HepG2 (cell line): ENCODE measurements at regions not wholly inside any gene's neighbourhood (a gene's known extent, or its start where the extent isn't known, plus 50 kb on each side); places are given as distances from the start of the nearest gene placed in this dataset.

Experiments
- ATAC-seq: fragments of 200-7000 bp; cut with Tn5 transposase; 3 replicates; pipeline ENCODE4 v1.9.1; 2020; ENCODE audit warnings: mild to moderate bottlenecking, moderate library complexity
- BruUV-seq: library from RNA; stranded (reverse); fragments of 400-500 nt; replicated peaks from 2 replicates; lab custom pipeline; 2021; lab: Mats Ljungman, UMichigan
- CTCF ChIA-PET: fragments of 300-600 bp; formaldehyde crosslinking; extraction: SDS; loops from one replicate; lab custom pipeline; 2021; ENCODE audit warnings: low total read pairs, inconsistent platforms, low intra/inter-chr PET ratio; lab: Yijun Ruan, JAX
- POLR2A ChIA-PET: fragments of 350-600 bp; sonication (Branson Sonifier 250); formaldehyde crosslinking; loops from one replicate; lab custom pipeline; 2020; ENCODE audit warnings: antibody characterized with exemption, inconsistent platforms; lab: Yijun Ruan, JAX
- DNase-seq: peaks from one replicate; pipeline ENCODE4 v3.0.0-alpha.2; 2015; ENCODE audit warnings: low spot score
- FAIRE-seq: peaks from 3 replicates; lab custom pipeline; 2011; peaks lifted over from hg19 to GRCh38; lab: Jason Lieb, UNC
- H2AFZ ChIP-seq: one replicate; pipeline ENCODE4 v1.6.1; 2011; ENCODE audit warnings: low read length, inconsistent platforms
- H3K27ac ChIP-seq: fragments of 300-600 bp; 3 replicates; pipeline ENCODE4 v1.8.0; 2011; ENCODE audit warnings: mixed run types, mild to moderate bottlenecking, mixed read lengths, low read length, inconsistent platforms; ENCODE audit not compliant: insufficient read depth; ENCODE audit errors: extremely low read length
- H3K27me3 ChIP-seq, 2 experiments: fragments of 200-600 bp in 1 of 2; 2 replicates in 1 of 2; 3 replicates in 1 of 2; pipeline versions ENCODE4 v1.6.0 to v1.8.0; 2011; ENCODE audit warnings: low read length in 2 of 2, mild to moderate bottlenecking in 2 of 2, moderate library complexity in 2 of 2, inconsistent platforms in 1 of 2; ENCODE audit not compliant: insufficient read depth in 2 of 2, control insufficient read depth in 1 of 2
- H3K36me3 ChIP-seq, 2 experiments: fragments of 200-600 bp in 1 of 2; replicated peaks in 1 of 2; 2 replicates in 1 of 2; 3 replicates in 1 of 2; pipeline versions ENCODE4 v1.5.1 to v1.8.0; 2011; ENCODE audit warnings: low read length in 2 of 2, inconsistent platforms in 1 of 2; ENCODE audit not compliant: insufficient read depth in 2 of 2, control insufficient read depth in 1 of 2
- H3K4me1 ChIP-seq: 2 replicates; pipeline ENCODE4 v1.5.1; 2012; ENCODE audit warnings: low read length, inconsistent platforms; ENCODE audit not compliant: insufficient read depth
- H3K4me2 ChIP-seq: 2 replicates; pipeline ENCODE4 v1.6.0; 2011; ENCODE audit warnings: low read depth, low read length, inconsistent platforms
- H3K4me3 ChIP-seq, 3 experiments: fragments of 200-600 bp in 1 of 3; sonication (generic), shearing (Covaris generic) in 1 of 3; replicated peaks in 1 of 3; 2 replicates each; pipeline ENCODE4 v1.5.1; 2011 to 2016; ENCODE audit warnings: low read length in 3 of 3, inconsistent platforms in 2 of 3, low read depth in 2 of 3, mild to moderate bottlenecking in 2 of 3, control low read depth in 1 of 3, mixed read lengths in 1 of 3; ENCODE audit not compliant: insufficient read depth in 1 of 3
- H3K79me2 ChIP-seq: one replicate; pipeline ENCODE4 v1.6.1; 2011; ENCODE audit warnings: low read length, inconsistent platforms; ENCODE audit not compliant: insufficient read depth
- H3K9ac ChIP-seq: 2 replicates; pipeline ENCODE4 v1.6.0; 2011; ENCODE audit warnings: mild to moderate bottlenecking, low read depth, low read length, inconsistent platforms; ENCODE audit not compliant: insufficient read depth
- H3K9me3 ChIP-seq: 2 replicates; pipeline ENCODE4 v1.5.1; 2012; ENCODE audit warnings: mild to moderate bottlenecking, low read length
- H4K20me1 ChIP-seq: 2 replicates; pipeline ENCODE4 v1.6.0; 2011; ENCODE audit warnings: inconsistent platforms, mild to moderate bottlenecking, low read length, moderate library complexity; ENCODE audit not compliant: insufficient read depth
- DMAP1 ChIP-seq: IDR thresholded peaks from 2 replicates; pipeline ENCODE4 v1.6.1; 2016
- FOXP1 ChIP-seq, 2 experiments: fragments of 450-650 bp in 1 of 2; IDR thresholded peaks; 2 replicates each; pipeline ENCODE4 v1.6.1; 2017 to 2018; ENCODE audit warnings: antibody characterized with exemption in 1 of 2
- HIVEP1 ChIP-seq: sonication (generic); formaldehyde crosslinking; IDR thresholded peaks from 2 replicates; pipeline ENCODE4 v1.4.0; 2020; ENCODE audit warnings: mild to moderate bottlenecking, missing genetic modification reagents
- KLF15 ChIP-seq: sonication (generic); formaldehyde crosslinking; IDR thresholded peaks from 2 replicates; pipeline ENCODE4 v1.8.1; 2023; ENCODE audit warnings: borderline replicate concordance, mild to moderate bottlenecking, inconsistent platforms, missing genetic modification reagents, mixed read lengths
- KMT2B ChIP-seq: IDR thresholded peaks from 2 replicates; pipeline ENCODE4 v1.6.1; 2016; ENCODE audit warnings: missing genetic modification reagents, missing compliant biosample characterization
- NFE2L1 ChIP-seq: sonication (generic); formaldehyde crosslinking; IDR thresholded peaks from 2 replicates; pipeline ENCODE4 v1.4.0; 2020; ENCODE audit warnings: missing genetic modification reagents, mild to moderate bottlenecking, borderline replicate concordance
- NFE2L2 ChIP-seq: fragments of 150-350 bp; IDR thresholded peaks from 2 replicates; pipeline ENCODE4 v1.6.1; 2014; ENCODE audit warnings: low read length
- SMAD1 ChIP-seq: sonication (generic); formaldehyde crosslinking; IDR thresholded peaks from 2 replicates; pipeline ENCODE4 v1.4.0; 2020; ENCODE audit warnings: missing genetic modification reagents, low read depth, mild to moderate bottlenecking, borderline replicate concordance
- SNAPC2 ChIP-seq: sonication (generic); formaldehyde crosslinking; IDR thresholded peaks from 2 replicates; pipeline ENCODE4 v1.8.1; 2022; ENCODE audit warnings: mild to moderate bottlenecking, missing genetic modification reagents
- SP140L ChIP-seq: sonication (generic); formaldehyde crosslinking; IDR thresholded peaks from 2 replicates; pipeline ENCODE4 v1.4.0; 2020; ENCODE audit warnings: missing genetic modification reagents, borderline replicate concordance
- ZFP82 ChIP-seq: sonication (generic); formaldehyde crosslinking; IDR thresholded peaks from 2 replicates; pipeline ENCODE4 v1.5.1; 2020; ENCODE audit warnings: mild to moderate bottlenecking, missing genetic modification reagents, borderline replicate concordance
- ZNF263 ChIP-seq: sonication (generic); formaldehyde crosslinking; IDR thresholded peaks from 2 replicates; pipeline ENCODE4 v1.4.0; 2020; ENCODE audit warnings: missing genetic modification reagents
- ZNF737 ChIP-seq: sonication (generic); formaldehyde crosslinking; IDR thresholded peaks from 2 replicates; pipeline ENCODE4 v1.5.0; 2020; ENCODE audit warnings: missing genetic modification reagents, mild to moderate bottlenecking, borderline replicate concordance
- WGBS: methylation state at CpG from one replicate; pipeline ENCODE4 v1.1.6; 2017; ENCODE audit warnings: low lambda C conversion rate; 5-methylcytosine and 5-hydroxymethylcytosine counted together
- in situ Hi-C: cut with HindIII; loops from 2 replicates; pipeline ENCODE4 v1.10.0; 2017; ENCODE audit warnings: low pct_unique_long_range_greater_than_20kb; ENCODE audit not compliant: extremely low pct_ligation_motif_present
- intact Hi-C: fragments of 100-400 bp; cut with micrococcal nuclease; formaldehyde crosslinking; loops from one replicate; pipeline ENCODE4 v1.10.0; 2022; ENCODE audit not compliant: unreplicated experiment
- TF ChIP-seq, protein P1 (sequence below): sonication (generic); formaldehyde crosslinking; IDR thresholded peaks from 2 replicates; pipeline ENCODE4 v1.4.0; 2020; ENCODE audit warnings: low read depth, mild to moderate bottlenecking, missing genetic modification reagents
- TF ChIP-seq, protein P2 (sequence below): sonication (generic); formaldehyde crosslinking; IDR thresholded peaks from 2 replicates; pipeline ENCODE4 v1.4.0; 2020; ENCODE audit warnings: mild to moderate bottlenecking, missing genetic modification reagents
- TF ChIP-seq, protein P3 (sequence below): IDR thresholded peaks from 2 replicates; pipeline ENCODE4 v1.6.1; 2018; ENCODE audit warnings: missing genetic modification reagents, mild to moderate bottlenecking, missing compliant biosample characterization
- TF ChIP-seq, protein P4 (sequence below): sonication (generic); formaldehyde crosslinking; IDR thresholded peaks from 2 replicates; pipeline ENCODE4 v1.4.0; 2020; ENCODE audit warnings: missing genetic modification reagents
- TF ChIP-seq, protein P5 (sequence below): sonication (generic); formaldehyde crosslinking; IDR thresholded peaks from 2 replicates; pipeline ENCODE4 v1.4.0; 2020; ENCODE audit warnings: missing genetic modification reagents; ENCODE audit errors: not compliant biosample characterization
- TF ChIP-seq, protein P6 (sequence below): IDR thresholded peaks from 2 replicates; pipeline ENCODE4 v1.4.0; 2020; ENCODE audit warnings: mild to moderate bottlenecking, missing genetic modification reagents

DNA sequence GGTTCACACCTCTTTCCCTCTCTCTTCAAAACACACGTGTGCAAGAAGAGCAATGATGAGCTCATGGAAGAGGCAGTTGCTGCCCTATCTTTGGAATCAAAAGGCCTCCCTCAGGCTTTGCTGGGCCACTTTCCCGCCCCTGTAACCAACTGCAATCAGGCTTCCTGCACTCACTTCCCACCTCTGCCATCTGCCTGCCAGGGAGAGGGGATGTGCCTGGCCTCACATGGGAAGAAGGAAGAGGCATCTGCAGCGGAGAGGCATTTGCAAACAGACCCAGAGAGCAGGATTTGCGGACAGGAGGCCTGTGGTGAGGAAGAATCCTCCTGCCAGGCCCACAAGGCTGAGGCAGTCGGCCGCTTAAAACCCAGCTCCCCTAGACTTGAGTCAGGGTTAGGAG, 175.6 kb upstream of the ATP10A start:
- H3K27me3 ChIP-seq, result no peaks in the 10 kb centered on the region
- no peak for DNase-seq
- WGBS, result 3% methylated on average over 3 of the region's 6 CpGs
- ATAC-seq, result no peak
- FAIRE-seq, result no peak
- H3K9ac ChIP-seq, result no peak overlapping the region
- intact Hi-C loops (no loop called here), in situ Hi-C loops (no loop called here)
- no TSS peak for BruUV-seq
- no peaks in the 10 kb centered on the region for H3K79me2 ChIP-seq
- TF ChIP-seq FOXP1 (IDR thresholded peaks at IDR 0.05) (no peak), FOXP1 (CRISPR knock-in tag; IDR thresholded peaks at IDR 0.05) (no peak), HIVEP1 (no peak), DMAP1 (CRISPR knock-in tag) (no peak), SNAPC2 (no peak), SP140L (CRISPR knock-in tag) (no peak), NFE2L2 (no peak), ZNF737 (CRISPR knock-in tag) (no peak), ZFP82 (CRISPR knock-in tag) (no peak), NFE2L1 (no peak), KMT2B (CRISPR knock-in tag) (no peak), SMAD1 (no peak), ZNF263 (CRISPR knock-in tag) (no peak), KLF15 (CRISPR knock-in tag) (no peak)
- TF ChIP-seq, protein P1, sequence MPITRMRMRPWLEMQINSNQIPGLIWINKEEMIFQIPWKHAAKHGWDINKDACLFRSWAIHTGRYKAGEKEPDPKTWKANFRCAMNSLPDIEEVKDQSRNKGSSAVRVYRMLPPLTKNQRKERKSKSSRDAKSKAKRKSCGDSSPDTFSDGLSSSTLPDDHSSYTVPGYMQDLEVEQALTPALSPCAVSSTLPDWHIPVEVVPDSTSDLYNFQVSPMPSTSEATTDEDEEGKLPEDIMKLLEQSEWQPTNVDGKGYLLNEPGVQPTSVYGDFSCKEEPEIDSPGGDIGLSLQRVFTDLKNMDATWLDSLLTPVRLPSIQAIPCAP, result no peak
- TF ChIP-seq, protein P2, sequence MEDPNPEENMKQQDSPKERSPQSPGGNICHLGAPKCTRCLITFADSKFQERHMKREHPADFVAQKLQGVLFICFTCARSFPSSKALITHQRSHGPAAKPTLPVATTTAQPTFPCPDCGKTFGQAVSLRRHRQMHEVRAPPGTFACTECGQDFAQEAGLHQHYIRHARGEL (CRISPR knock-in tag), result no peak
- TF ChIP-seq, protein P3, sequence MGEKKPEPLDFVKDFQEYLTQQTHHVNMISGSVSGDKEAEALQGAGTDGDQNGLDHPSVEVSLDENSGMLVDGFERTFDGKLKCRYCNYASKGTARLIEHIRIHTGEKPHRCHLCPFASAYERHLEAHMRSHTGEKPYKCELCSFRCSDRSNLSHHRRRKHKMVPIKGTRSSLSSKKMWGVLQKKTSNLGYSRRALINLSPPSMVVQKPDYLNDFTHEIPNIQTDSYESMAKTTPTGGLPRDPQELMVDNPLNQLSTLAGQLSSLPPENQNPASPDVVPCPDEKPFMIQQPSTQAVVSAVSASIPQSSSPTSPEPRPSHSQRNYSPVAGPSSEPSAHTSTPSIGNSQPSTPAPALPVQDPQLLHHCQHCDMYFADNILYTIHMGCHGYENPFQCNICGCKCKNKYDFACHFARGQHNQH (CRISPR knock-in tag), result no peak
- TF ChIP-seq, protein P4, sequence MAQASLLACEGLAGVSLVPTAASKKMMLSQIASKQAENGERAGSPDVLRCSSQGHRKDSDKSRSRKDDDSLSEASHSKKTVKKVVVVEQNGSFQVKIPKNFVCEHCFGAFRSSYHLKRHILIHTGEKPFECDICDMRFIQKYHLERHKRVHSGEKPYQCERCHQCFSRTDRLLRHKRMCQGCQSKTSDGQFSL, result no peak
- TF ChIP-seq, protein P5, sequence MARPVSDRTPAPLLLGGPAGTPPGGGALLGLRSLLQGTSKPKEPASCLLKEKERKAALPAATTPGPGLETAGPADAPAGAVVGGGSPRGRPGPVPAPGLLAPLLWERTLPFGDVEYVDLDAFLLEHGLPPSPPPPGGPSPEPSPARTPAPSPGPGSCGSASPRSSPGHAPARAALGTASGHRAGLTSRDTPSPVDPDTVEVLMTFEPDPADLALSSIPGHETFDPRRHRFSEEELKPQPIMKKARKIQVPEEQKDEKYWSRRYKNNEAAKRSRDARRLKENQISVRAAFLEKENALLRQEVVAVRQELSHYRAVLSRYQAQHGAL, result no peak
- TF ChIP-seq, protein P6, sequence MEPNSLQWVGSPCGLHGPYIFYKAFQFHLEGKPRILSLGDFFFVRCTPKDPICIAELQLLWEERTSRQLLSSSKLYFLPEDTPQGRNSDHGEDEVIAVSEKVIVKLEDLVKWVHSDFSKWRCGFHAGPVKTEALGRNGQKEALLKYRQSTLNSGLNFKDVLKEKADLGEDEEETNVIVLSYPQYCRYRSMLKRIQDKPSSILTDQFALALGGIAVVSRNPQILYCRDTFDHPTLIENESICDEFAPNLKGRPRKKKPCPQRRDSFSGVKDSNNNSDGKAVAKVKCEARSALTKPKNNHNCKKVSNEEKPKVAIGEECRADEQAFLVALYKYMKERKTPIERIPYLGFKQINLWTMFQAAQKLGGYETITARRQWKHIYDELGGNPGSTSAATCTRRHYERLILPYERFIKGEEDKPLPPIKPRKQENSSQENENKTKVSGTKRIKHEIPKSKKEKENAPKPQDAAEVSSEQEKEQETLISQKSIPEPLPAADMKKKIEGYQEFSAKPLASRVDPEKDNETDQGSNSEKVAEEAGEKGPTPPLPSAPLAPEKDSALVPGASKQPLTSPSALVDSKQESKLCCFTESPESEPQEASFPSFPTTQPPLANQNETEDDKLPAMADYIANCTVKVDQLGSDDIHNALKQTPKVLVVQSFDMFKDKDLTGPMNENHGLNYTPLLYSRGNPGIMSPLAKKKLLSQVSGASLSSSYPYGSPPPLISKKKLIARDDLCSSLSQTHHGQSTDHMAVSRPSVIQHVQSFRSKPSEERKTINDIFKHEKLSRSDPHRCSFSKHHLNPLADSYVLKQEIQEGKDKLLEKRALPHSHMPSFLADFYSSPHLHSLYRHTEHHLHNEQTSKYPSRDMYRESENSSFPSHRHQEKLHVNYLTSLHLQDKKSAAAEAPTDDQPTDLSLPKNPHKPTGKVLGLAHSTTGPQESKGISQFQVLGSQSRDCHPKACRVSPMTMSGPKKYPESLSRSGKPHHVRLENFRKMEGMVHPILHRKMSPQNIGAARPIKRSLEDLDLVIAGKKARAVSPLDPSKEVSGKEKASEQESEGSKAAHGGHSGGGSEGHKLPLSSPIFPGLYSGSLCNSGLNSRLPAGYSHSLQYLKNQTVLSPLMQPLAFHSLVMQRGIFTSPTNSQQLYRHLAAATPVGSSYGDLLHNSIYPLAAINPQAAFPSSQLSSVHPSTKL, result no peak
- POLR2A ChIA-PET, result interaction anchor here (1.0 kb wide), 1 partner anchor 32 kb away, joined by 3 read pairs; no protein-coding TSS in a partner anchor
- H3K4me3 ChIP-seq, result no peak overlapping the region
- CTCF ChIA-PET, result no interaction called here
- no peaks in the 10 kb centered on the region for H3K36me3 ChIP-seq
- H3K4me1 ChIP-seq, result no peaks in the 10 kb centered on the region
- no peak overlapping the region for H3K4me2 ChIP-seq
- H2AFZ ChIP-seq, result no peak overlapping the region
- no peaks in the 10 kb centered on the region for H3K9me3 ChIP-seq
- no peak overlapping the region for H3K27ac ChIP-seq
- no peaks in the 10 kb centered on the region for H4K20me1 ChIP-seq
